Right ventricle myocardium inferior (tissue), 1 donor: ENCODE measurements at regions not wholly inside any gene's neighbourhood (a gene's known extent, or its start where the extent isn't known, plus 50 kb on each side); places are given as distances from the start of the nearest gene placed in this dataset.

Experiments used
- ATAC-seq: fragments of 200-7000 bp; cut with Tn5 transposase; one replicate; pipeline ENCODE4 v1.9.1; 2020; ENCODE audit warnings: mild to moderate bottlenecking, moderate library complexity
- DNase-seq: peaks from one replicate; pipeline ENCODE4 v3.0.0; 2021; ENCODE audit errors: missing footprints
- intact Hi-C: fragments of 100-400 bp; cut with DNase I; formaldehyde crosslinking; loops from one replicate; pipeline ENCODE4 v1.11.0; 2022
- donor health status: DM: no; HTN: yes; CAD: no; lungs with severe emphysema.

DNA sequence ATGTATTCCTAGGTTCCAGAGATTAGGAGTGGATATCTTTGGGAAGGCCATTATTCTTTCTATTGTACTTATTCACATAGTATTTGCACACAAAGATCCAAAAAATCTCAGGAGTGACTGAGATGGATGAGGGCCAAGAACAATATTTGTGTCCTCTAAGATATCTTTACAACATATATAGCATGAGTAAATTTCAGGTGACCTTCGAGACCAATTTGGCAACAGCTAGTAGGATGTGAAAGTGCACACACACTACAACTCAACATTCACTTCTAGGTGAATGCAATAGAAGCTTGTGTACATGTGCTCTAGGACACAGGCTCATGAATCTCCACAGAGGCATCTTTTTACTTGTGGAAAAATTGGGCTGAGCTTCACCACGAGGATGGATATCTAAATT, 224.0 kb downstream of the C1orf94 start:
- no peak for DNase-seq
- no peak for ATAC-seq
- intact Hi-C loops = no loop called here

DNA sequence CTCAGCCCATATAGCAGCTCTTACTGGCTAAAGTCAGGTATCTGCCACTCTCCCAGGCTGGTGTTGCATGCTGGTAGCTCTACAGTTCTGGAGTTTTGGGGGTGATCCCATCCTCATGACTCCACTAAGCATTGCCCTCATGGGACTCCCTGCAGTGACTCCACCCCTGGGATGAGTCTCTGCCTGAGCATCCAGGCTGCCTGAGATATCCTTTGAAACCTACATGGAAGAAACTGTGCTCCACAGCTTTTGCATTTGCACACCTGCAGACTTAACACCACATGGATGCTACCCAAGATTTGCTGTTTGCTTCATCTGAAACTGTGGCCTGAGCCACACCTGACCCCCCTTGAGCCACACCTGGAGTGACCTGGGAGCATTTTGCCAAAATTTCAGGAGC, 226.4 kb downstream of the C1orf94 start:
- DNase-seq (no peak), ATAC-seq (no peak)
- intact Hi-C loops = no loop called here

DNA sequence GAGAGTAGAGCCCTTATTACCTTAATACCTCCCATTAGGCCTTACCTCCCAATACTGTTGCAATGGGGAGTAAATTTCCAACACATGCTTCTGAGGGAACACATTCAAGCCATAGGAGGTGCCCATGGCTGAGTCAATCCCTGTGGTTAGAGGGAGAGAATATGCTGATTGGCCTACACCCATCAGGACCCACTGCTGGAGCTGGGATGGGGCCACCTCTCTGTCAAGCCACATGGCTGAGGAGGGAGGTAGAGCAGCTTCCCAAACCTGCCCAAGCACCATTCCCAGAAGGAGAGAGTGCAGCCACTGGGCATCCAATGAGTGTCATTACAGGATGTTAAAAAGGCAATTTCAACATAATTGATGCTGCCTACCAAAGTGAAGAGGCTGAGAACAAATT, 228.1 kb downstream of the C1orf94 start:
- DNase-seq (no peak), ATAC-seq (no peak)
- intact Hi-C loops = no loop called here

DNA sequence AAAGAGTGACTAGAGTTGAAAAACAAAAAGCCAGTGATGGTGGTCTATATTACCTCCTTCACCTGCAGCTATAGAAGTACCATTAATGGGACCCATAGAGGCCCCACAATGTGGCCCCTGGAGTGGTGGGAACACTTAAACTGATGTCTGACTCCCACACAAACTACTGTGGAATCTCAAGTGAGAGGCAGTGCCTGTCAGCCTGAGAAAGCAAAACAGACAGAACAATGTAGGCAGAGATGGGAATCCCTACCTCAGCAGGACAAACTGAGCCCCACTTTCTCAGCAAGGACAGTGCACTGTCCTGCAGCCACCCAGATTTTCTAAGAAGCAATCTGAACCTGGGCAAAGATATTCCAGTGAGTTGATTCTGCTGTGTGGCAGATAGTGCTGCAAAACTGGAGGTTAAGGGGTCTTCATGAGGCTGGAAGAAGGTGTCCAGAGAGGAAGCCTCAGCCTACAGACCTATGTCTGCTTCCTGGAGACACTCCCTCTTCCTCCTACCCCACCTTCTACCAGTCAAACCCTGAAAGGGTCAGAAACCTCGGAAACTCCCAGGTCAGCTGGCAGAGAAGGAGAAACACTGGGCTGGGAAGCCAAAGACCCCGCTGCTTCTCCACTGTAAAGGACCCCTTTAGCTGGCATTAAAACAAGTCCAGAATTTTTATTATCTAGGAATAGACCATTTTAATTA, 228.7 kb downstream of the C1orf94 start:
- no peak for ATAC-seq
- intact Hi-C loops = no loop called here
- DNase-seq = no peak

DNA sequence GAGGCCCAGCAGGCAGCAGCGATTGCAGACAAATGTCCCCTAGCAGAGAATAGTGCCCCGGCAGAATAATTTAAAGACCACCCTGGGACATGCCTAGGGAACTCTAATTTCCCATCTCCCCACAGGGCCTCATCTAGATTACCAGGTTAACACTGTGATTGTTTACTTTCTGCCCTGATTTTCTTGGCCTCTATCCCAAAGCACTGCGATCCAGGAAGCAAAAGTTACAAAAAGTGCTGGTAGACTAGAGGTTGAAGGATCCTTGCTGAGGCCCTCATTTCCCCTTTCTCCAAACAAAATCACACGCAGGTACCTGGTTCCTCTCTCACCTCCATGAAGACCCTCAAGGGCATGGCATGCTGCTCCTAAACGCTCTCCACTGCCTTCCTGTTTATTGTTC, 229.7 kb downstream of the C1orf94 start:
- ATAC-seq (no peak), DNase-seq (no peak)
- intact Hi-C loops = no loop called here

DNA sequence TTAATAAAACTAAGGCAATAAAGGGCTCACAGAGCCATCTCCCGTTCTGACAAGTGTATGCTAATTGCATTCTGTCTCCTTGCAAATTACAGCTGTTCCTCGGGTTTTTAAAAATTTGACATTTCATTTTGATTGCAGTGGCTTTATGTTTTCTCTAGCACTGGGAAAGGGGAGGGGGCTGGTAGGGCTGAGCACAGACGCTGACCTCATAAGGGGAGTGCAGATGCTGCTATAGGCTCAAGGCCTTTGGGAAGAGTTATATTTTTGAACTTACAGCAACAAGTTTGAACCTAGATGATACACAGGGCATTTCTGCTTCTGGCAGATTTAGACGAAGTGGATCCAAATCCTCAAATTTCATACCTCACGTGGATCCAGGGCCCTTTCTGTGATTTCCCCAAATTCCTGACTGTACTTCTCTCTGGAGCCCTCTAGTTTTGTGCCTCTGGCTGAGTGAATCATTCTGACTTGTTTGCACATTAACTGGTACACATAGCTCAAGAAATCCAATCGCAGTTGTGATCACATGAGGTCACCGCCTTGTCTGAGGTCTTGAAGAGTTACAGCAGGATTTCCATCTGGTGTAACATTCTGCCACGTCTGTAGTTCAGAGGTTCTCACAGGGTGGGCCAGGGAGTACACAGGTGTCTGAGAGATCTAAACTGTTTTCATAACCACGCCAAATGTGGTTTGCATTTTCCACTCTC, 230.3 kb downstream of the C1orf94 start:
- no peak for DNase-seq
- ATAC-seq = no peak
- intact Hi-C loops = no loop called here

DNA sequence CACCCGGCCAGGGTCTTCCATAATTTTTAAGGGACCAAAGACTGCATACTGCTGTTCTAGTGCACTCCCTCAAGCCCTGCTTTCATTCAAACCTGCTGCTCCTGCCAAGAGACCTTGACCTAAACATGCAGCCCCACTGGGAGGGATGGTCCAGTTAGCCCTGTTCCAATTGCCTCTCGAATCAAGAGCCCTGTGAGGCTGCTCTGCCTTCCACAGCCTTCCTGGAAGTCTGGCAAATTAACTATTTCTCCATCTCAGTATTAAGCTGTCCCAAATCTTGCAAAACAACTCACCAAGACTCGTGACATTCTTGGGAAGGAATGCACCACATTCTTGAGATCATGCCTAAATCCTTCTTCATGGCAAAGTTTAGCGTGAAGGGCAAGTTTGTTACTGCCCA, 231.3 kb downstream of the C1orf94 start:
- ATAC-seq = no peak
- intact Hi-C loops = no loop called here

DNA sequence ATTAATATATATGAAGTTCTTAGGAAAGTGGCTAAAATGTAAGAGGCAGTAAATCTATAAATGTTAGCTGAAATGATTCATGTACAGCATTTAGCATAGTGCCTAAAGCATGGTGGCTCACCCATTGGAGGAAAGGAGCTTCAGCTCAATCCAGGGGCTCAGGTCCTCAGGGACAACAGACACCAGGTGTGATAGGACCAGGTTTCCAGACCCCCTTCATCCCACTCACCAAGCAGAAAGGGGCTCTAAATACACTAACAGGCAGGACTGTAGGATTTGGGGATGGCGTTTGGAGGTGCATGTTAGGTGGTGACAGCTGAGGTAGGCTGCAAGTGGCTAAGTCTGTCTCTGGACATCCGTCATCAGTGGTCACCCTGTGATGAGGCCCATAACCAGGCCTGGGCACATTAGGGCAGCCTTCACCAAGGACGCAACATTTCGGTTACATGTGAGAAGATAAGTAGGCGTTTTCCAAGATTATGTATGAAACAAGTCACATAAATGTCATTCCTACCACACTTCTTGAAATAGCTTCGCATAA, 233.1 kb downstream of the C1orf94 start:
- DNase-seq (no peak), ATAC-seq (no peak)
- intact Hi-C loops = no loop called here

More for the DNA sequence above, 231.3 kb downstream of the C1orf94 start:
- no peak for DNase-seq

DNA sequence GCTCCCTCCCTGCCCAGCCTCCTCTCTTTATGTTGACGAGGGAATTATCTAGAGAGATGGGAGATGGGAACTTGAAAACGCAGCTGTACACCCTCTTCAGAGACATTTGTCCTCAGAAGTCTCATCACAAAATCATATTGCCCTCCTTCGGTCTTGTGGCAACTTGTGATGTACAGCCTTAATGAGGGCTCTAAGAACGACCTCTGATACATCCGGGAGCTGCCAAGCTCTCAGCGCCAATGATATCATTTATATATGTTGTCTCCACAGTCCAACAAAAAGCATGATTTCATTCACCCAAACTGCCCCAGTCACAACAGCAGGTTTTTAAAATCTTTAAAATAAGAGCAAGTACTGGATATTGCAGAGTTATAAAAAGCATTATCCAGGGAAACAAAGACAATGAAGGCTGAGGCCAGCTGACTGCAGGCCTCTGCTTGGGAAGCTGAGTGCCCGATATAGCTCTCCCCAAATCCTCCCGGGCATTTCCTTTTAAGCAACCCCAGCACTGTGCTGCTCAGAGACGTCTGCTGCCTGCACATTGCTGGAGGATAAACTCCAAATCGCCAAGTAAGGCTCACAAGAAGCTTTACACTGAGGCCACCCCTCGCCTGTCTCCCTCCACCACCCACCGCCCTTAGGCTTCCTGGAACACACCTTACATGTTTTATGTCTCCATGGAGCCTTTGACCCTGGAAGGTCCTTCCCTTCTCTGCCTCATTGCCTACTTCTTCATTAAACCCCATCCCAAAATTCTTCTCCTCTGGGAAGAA, 236.1 kb downstream of the C1orf94 start:
- DNase-seq (no peak), ATAC-seq (no peak)
- intact Hi-C loops = no loop called here

DNA sequence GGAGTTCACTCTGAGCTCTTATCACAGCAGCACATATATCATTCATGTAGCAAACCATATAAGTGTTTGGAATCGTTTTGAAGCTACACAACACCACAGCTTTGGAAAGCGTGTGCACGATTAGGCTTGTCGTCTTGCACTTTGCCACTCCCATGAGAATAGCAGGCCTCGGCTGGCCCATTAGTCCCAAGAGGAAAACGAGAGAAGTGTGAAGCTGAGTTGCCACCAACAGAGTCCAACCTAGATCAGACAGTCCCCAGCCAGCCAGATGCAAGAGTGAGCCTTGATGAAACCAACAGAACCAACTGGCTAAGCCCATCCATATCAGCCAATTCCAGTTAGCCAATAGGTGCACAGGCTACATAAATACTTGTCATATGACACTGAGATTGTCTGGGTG, 238.4 kb downstream of the C1orf94 start:
- DNase-seq (no peak), ATAC-seq (no peak)
- intact Hi-C loops = no loop called here

DNA sequence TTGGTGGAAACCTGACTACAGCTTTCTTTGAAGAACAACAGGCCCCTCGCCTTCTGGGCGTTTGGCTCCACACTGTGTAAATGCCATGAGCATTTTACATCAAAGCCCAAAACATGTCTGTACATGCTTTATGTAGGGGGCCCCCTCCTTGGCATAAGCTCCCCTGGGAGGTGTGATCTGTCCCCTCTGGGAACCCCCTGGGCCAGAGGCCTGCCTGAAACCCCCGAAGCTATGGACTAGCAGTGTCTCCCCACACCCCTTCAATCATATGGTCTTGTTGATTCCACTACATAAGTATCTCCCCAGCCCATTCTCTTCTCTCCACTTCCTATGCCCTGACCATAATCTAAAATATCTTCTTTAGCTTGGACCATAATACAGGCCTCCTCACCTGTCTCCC, 241.5 kb downstream of the C1orf94 start:
- ATAC-seq (no peak), DNase-seq (no peak)
- intact Hi-C loops = no loop called here

DNA sequence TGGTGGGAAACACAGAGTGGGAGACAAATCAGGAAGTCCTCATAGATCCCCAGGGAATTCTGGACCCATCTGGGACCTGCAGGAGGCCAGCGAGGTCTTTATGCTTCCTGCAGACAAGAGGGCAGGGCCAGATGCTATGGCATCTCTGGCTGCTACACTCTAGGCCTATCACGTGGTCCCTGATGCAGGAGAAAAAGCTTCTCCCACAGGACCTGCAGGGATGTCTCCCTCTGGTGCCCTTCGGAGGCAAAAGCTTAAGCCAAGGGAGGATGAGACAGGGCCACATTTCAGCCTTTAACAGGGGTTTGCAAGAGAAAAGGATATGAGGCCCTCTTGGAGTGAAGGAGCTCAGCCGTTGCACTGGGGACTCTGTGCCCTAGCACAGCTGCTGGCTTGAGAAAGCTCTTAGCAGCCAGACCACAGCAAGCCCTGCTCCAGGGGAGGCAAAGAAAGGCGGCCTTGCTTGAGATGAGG, 243.0 kb downstream of the C1orf94 start:
- intact Hi-C loops = no loop called here
- ATAC-seq = no peak
- no peak for DNase-seq

DNA sequence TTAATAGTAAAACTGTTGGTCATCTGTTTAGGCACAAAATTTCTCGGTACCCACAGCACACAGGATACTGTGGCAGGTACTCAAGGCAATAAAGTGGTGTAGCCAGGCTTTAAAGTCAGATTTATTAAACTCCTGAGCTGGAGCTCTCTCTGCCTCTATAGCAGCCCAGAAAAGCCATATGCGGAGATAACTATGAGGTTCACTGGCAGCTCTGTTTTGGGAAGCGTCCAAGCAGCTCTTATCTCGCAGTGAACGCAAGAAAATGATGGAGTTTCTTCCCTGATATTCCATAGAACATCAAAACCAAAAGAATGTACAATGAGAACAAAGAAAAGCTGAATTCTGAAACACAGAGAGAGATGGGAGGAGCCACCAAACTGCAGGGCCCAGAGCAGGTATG, 248.3 kb downstream of the C1orf94 start:
- intact Hi-C loops = no loop called here
- DNase-seq (no peak), ATAC-seq (no peak)

DNA sequence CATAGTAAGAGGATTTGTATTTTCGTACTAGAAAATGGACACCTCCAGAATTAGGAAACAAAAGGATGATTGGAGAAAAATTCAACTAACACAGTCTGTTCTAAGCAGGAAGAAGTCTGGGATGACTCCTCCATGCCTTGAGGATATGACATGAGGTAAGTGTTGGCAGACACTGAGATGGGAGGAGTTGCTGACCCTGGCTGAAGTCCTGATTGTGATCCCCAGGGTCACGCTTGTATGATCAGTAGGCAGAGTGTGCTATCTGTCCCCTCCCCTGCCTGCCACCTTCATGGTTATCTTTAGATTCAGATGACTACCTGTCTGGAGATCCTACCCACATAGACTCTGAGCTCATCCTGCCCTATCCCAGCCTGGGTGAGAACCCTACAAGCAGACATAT, 249.1 kb downstream of the C1orf94 start:
- intact Hi-C loops = no loop called here
- no peak for ATAC-seq
- no peak for DNase-seq

DNA sequence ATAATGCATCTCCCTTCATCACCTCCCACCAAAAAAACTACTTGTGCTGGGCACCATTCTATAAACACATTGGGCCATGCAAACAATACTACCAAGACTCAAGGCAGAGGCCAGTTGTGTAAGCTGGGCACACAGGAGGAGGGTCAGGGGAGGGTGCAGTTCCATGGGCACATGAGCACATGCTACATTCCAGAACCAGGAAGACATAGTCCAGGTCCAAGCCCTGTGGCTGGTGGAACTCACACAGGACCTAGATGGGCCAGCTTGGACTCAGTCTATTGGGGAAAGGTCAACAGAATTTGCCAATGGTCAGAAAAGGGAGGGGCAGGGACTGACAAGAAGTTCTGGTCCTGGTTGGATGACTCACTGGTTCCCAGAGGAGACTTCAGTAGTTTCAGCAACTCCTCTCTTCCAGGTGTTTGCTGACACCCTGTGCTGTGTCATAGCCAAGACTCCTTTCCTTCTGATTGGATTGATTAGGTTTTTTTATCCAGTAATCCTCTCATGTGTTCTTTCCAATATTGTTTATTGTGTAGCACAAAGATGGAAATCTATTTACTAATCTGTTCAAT, 249.7 kb downstream of the C1orf94 start:
- intact Hi-C loops = no loop called here
- DNase-seq (no peak), ATAC-seq (no peak)

DNA sequence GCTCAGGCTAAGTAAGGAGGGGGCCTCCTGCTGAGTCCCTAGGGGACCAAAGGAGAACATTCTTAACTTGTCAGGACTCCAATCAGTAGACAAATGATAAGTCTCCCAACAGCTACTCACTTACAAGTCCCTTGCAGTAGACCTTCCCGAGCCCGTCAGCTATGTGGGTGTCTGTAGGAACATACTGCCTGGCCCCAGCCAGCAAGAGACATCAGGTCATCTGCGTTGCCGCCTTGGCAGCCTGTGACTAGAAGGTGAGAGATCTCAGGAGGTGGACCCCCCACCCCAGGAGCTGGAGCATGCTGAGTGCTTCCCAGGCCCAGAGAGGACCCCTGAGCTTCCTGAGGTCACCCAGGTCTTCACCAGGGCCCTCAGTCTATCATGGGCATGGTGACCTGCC, 250.5 kb downstream of the C1orf94 start:
- intact Hi-C loops = no loop called here
- ATAC-seq (no peak), DNase-seq (peak; percentile 66)

DNA sequence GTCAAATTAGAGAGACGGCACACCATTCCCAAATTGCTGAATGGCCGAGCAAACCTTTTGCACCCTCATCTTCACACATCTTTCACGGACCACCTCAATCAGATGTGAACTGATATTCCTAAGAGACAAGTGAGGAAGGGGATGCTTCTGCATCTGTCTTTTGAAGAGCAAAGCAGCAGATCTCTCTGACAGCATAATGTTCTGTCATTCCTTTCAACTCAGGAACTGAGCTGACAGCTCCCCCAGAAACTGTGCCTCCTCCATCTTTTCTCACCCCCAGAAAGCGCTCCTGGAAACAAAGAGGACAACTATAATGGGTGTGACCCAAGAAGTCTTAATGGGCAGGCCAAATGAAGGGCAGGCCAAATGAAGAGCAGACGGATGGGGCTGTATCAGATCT, 256.4 kb downstream of the C1orf94 start:
- DNase-seq = no peak

DNA sequence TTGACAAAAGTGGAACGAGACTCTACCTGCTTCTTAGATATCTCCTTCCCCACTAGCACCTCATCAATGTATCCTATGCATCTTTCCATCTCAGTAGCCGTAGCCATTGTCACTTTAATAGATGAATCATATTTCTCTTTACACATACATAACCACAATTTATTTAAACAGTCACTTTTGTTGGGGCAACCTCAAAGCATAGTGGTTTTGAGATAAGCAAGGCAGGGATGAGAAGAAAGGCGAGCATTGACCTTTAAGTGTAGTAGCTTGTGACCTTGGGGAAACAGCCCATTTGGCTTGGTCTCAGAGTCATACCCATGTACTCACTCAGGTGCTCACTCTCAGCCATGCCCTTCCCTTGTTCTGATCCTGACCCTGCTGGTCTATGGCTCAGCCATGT, 260.1 kb downstream of the C1orf94 start:
- ATAC-seq (no peak), DNase-seq (no peak)
- intact Hi-C loops = no loop called here

More for the DNA sequence above, 256.4 kb downstream of the C1orf94 start:
- ATAC-seq = no peak
- intact Hi-C loops = no loop called here
